Activated CD8-positive, alpha-beta memory T cell treated with anti-CD3 and anti-CD28 coated beads, Interleukin-2, amount 50 U/mL, for 1 hour (primary cell): ENCODE measurements at regions not wholly inside any gene's neighbourhood (a gene's known extent, or its start where the extent isn't known, plus 50 kb on each side); places are given as distances from the start of the nearest gene placed in this dataset.

Experiments
- DNase-seq: peaks from one replicate; pipeline ENCODE4 v3.0.0-alpha.2; 2020; ENCODE audit errors: extremely low read depth

- DNase-seq = no peak
These were observed 50.2 kb upstream of the XPA start for GRCh38 chr9:97747201-97747965.

GRCh38 chr9:97748525-97748924 is 51.4 kb upstream of the XPA start:
- DNase-seq = no peak

- no peak for DNase-seq
These were observed 52.8 kb upstream of the XPA start for GRCh38 chr9:97749928-97750327.

- no peak for DNase-seq
These were observed 54.4 kb upstream of the XPA start for GRCh38 chr9:97751531-97751930.

GRCh38 chr9:97752274-97752673 is 55.1 kb upstream of the XPA start:
- no peak for DNase-seq

GRCh38 chr9:97753364-97753763 is 56.2 kb upstream of the XPA start:
- DNase-seq = no peak

GRCh38 chr9:97753975-97754374 is 56.8 kb upstream of the XPA start:
- DNase-seq = no peak

GRCh38 chr9:97755618-97756267 is 58.6 kb upstream of the XPA start:
- no peak for DNase-seq

GRCh38 chr9:97756991-97757390 is 59.9 kb upstream of the XPA start:
- DNase-seq = no peak

GRCh38 chr9:97758334-97758916 is 61.3 kb upstream of the XPA start:
- DNase-seq = no peak

GRCh38 chr9:97759581-97760288 is 62.6 kb upstream of the XPA start:
- DNase-seq = no peak

GRCh38 chr9:97761056-97761598 is 64.0 kb upstream of the XPA start:
- DNase-seq = no peak

GRCh38 chr9:97761879-97762278 is 64.7 kb upstream of the XPA start:
- DNase-seq = no peak

- no peak for DNase-seq
These were observed 66.7 kb upstream of the XPA start for GRCh38 chr9:97763874-97764273.

GRCh38 chr9:97766092-97766491 is 69.0 kb upstream of the XPA start:
- DNase-seq = no peak

- no peak for DNase-seq
These were observed 69.5 kb upstream of the XPA start for GRCh38 chr9:97766610-97767009.

GRCh38 chr9:97767891-97768290 is 70.8 kb upstream of the XPA start:
- DNase-seq = no peak

GRCh38 chr9:97768746-97769145 is 71.6 kb upstream of the XPA start:
- DNase-seq = no peak

GRCh38 chr9:97769208-97769607 is 72.1 kb upstream of the XPA start:
- DNase-seq = no peak

- no peak for DNase-seq
These were observed 73.8 kb upstream of the XPA start for GRCh38 chr9:97770808-97771372.

GRCh38 chr9:97771641-97772040 is 74.5 kb upstream of the XPA start:
- no peak for DNase-seq

GRCh38 chr9:97772145-97772544 is 75.0 kb upstream of the XPA start:
- no peak for DNase-seq
